Upper lobe of right lung (tissue), 1 donor: ENCODE measurements at regions not wholly inside any gene's neighbourhood (a gene's known extent, or its start where the extent isn't known, plus 50 kb on each side); places are given as distances from the start of the nearest gene placed in this dataset.

Experiments used
- ATAC-seq: fragments of 200-7000 bp; cut with Tn5 transposase; one replicate; pipeline ENCODE4 v1.9.1; 2020; ENCODE audit warnings: mild to moderate bottlenecking, moderate library complexity
- DNase-seq: peaks from one replicate; pipeline ENCODE4 v3.0.0-alpha.2; 2020
- H3K27ac ChIP-seq: fragments of 200-600 bp; one replicate; pipeline ENCODE4 v1.8.0; 2022
- H3K27me3 ChIP-seq: fragments of 200-600 bp; one replicate; pipeline ENCODE4 v1.8.0; 2022; ENCODE audit warnings: mild to moderate bottlenecking
- H3K36me3 ChIP-seq: fragments of 200-600 bp; one replicate; pipeline ENCODE4 v1.8.0; 2022
- H3K4me1 ChIP-seq: fragments of 200-600 bp; one replicate; pipeline ENCODE4 v1.8.0; 2022
- H3K4me3 ChIP-seq: fragments of 200-600 bp; one replicate; pipeline ENCODE4 v1.8.0; 2022; ENCODE audit warnings: mild to moderate bottlenecking
- H3K9me3 ChIP-seq: fragments of 200-600 bp; one replicate; pipeline ENCODE4 v1.8.0; 2022
- intact Hi-C: fragments of 100-400 bp; cut with DNase I; formaldehyde crosslinking; loops from one replicate; pipeline ENCODE4 v1.11.0; 2022
- TF ChIP-seq, protein P1 (sequence below): fragments of 200-600 bp; IDR thresholded peaks from one replicate; pipeline ENCODE4 v1.8.0; 2022; ENCODE audit warnings: antibody characterized with exemption
- donor health status: DM: no; HTN: yes; CAD: no; lungs with severe emphysema.

- no peak for DNase-seq
- H3K9me3 ChIP-seq: no peaks in the 10 kb centered on the region
- no peak overlapping the region for H3K27ac ChIP-seq
- H3K36me3 ChIP-seq: peaks cover 51% of the 10 kb centered on the region
- no peaks in the 10 kb centered on the region for H3K4me1 ChIP-seq
- H3K27me3 ChIP-seq: no peaks in the 10 kb centered on the region
- no peak overlapping the region for H3K4me3 ChIP-seq
- no peak for ATAC-seq
- intact Hi-C loops: no loop called here
- TF ChIP-seq, protein P1, sequence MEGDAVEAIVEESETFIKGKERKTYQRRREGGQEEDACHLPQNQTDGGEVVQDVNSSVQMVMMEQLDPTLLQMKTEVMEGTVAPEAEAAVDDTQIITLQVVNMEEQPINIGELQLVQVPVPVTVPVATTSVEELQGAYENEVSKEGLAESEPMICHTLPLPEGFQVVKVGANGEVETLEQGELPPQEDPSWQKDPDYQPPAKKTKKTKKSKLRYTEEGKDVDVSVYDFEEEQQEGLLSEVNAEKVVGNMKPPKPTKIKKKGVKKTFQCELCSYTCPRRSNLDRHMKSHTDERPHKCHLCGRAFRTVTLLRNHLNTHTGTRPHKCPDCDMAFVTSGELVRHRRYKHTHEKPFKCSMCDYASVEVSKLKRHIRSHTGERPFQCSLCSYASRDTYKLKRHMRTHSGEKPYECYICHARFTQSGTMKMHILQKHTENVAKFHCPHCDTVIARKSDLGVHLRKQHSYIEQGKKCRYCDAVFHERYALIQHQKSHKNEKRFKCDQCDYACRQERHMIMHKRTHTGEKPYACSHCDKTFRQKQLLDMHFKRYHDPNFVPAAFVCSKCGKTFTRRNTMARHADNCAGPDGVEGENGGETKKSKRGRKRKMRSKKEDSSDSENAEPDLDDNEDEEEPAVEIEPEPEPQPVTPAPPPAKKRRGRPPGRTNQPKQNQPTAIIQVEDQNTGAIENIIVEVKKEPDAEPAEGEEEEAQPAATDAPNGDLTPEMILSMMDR: no peak
Observed at GRCh38 chr19:5211217-5211822, 129.3 kb downstream of the PTPRS start.

- H3K27me3 ChIP-seq: no peaks in the 10 kb centered on the region
- H3K36me3 ChIP-seq: peaks cover 50% of the 10 kb centered on the region
- no peak overlapping the region for H3K4me3 ChIP-seq
- TF ChIP-seq, protein P1: no peak
- DNase-seq (no peak), ATAC-seq (no peak)
- intact Hi-C loops: no loop called here
- no peak overlapping the region for H3K27ac ChIP-seq
- H3K4me1 ChIP-seq: no peaks in the 10 kb centered on the region
- no peaks in the 10 kb centered on the region for H3K9me3 ChIP-seq
Observed at GRCh38 chr19:5210556-5210955, 130.1 kb downstream of the PTPRS start.

GRCh38 chr19:5207806-5208205, 132.8 kb downstream of the PTPRS start:
- intact Hi-C loops: no loop called here
- Histone ChIP-seq H3K4me1 (no peaks in the 10 kb centered on the region), H3K9me3 (no peaks in the 10 kb centered on the region), H3K4me3 (no peak overlapping the region), H3K27ac (no peak overlapping the region), H3K27me3 (no peaks in the 10 kb centered on the region), H3K36me3 (peaks cover 26% of the 10 kb centered on the region)
- DNase-seq: no peak
- ATAC-seq: no peak
- TF ChIP-seq, protein P1: no peak

DNA sequence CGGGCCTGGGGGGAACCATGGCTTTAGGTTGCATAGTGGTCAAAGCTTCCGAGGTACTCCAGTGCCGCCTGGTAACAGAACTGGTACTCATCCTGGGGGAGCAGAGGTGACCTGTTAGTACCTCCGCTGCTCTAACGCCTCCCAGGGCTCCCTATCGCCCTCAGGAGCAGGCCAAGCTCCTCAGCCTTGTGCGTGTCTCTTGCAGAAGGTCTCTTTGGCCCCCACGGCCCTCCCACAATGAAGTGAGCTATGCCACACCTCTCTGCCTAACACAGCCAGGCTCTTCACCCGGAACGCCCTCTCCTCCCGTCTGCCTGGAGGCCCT, 133.9 kb downstream of the PTPRS start:
- peaks cover 20% of the 10 kb centered on the region for H3K36me3 ChIP-seq

GRCh38 chr19:5205937-5206750, 134.5 kb downstream of the PTPRS start:
- H3K4me1 ChIP-seq: no peaks in the 10 kb centered on the region
- DNase-seq (no peak), ATAC-seq (no peak)
- TF ChIP-seq, protein P1: no peak
- H3K9me3 ChIP-seq: no peaks in the 10 kb centered on the region
- no peak overlapping the region for H3K27ac ChIP-seq
- intact Hi-C loops: no loop called here
- H3K27me3 ChIP-seq: no peaks in the 10 kb centered on the region
- H3K36me3 ChIP-seq: peaks cover 15% of the 10 kb centered on the region
- H3K4me3 ChIP-seq: no peak overlapping the region

More for the DNA sequence above, 133.9 kb downstream of the PTPRS start:
- DNase-seq (no peak), ATAC-seq (no peak)
- Histone ChIP-seq H3K9me3 (no peaks in the 10 kb centered on the region), H3K4me3 (no peak overlapping the region), H3K27me3 (no peaks in the 10 kb centered on the region), H3K27ac (no peak overlapping the region), H3K4me1 (no peaks in the 10 kb centered on the region)
- TF ChIP-seq, protein P1: no peak
- intact Hi-C loops: no loop called here
